ENCODE measurements at regions not wholly inside any gene's neighbourhood (a gene's known extent, or its start where the extent isn't known, plus 50 kb on each side); places are given as distances from the start of the nearest gene placed in this dataset.
"Not testable (repeated sequence)": the region's sequence is repeated elsewhere in the genome, so short reads cannot be mapped to it uniquely, and the experiment has no call there.

DNA sequence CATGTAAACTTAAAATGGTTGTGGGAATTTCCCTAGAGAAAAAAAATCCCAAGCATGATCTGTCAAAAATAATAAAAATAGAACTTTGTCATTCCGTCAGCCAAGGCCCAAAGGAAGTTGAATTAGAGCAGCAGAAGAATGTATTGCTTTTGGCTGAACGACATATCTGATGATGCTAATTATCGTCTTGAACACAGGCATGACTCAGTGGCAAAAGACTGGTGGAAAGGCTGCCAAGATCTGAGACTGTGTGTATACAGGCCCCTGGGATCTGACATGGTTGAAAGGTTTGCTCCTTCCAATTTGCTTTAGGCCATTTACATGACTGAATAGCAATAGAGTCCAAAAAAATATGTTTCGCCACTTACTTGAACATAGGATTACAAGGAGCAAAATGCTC is 1057.1 kb upstream of the CRIM1 start:
- DNase-seq (ENCODE audit: low spot score), result no peak

DNA sequence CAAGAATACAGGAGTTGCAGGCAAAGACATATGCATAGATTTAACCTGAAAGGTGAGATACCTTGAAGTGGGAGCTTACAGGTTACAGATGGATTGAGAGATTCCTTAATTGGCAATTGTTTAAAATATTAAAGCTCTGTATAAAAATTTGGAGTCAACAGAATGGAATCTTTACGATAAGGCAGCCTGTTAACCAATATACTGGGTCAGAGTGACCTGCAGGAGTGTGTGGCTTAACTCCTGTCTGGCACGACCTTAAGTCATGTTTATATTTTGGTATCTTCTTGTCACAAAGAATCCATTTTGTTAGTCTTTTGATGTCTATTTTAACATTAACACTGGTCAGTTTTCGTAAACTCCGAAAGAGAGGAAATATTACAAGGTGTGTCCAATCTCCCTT is 1058.2 kb upstream of the CRIM1 start:
- DNase-seq (ENCODE audit: low spot score), result no peak

DNA sequence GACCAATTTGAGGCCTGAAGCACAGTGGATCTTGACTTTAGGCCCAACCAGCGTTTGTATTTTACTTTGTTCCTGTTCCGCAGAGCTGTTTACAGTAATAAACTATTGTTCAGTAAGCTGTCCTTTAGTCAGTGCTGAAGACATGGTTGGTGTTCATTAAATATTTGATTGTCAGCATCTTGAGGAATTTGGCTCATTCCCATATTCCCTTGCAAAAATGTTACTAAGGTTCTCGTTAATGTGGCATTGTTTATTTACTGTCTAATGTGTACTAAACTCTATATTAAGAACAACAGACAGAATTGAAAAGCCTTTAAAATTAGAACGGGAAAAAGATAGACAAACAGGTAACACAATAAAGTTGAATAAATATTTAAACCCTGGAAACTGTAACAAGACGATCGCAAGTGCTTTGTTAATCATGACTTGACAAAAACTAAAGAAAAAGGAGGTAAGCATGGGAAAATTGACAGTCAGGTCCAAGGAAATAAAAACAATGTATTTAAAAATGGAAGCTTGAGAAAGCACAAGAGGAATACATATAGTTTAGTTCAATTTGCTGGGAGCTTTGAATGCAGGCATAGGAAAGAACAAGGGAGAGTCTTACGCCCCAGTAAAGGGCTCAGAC is 1060.8 kb upstream of the CRIM1 start:
- DNase-seq (ENCODE audit: low spot score), result no peak

DNA sequence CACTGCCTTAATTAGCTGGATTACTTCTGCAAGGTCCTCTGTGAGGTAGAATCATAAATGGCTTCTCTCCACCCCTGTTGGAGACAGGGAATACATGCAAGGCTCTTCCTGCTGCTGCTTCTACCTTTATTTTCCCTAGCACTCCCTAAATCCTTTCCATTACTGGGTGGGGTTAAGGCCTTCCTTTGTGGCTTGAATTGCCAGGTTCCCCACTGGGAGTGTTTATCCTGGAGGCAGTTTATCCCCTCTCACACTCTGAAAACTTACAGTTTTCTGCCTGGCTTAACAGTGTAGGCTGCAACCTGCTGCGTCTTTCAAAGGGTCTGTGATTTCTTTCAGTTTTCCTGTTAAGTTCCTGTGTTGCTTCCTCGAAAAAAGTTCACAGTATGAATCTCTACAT is 1062.3 kb upstream of the CRIM1 start:
- DNase-seq (ENCODE audit: low spot score), result no peak

DNA sequence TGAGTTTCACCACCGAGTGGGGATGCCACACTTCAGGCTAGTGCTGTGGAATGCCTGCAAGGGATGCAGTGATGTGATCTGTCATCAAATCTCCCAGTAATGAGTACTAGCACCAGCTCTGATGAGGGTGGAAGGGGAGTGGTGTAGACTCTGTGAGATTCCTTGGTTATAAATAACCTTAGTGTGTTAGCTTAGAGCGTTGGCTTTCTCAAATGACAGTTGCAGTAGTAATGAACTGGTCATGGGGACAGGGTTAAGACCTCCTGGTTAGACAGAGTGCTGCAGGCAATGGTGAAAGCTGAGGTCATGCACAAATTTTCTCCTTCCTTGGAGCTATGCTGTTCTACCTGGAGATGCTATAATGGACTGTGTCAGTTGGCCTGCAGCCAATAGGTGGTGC is 1063.4 kb upstream of the CRIM1 start:
- DNase-seq (ENCODE audit: low spot score), result no peak

DNA sequence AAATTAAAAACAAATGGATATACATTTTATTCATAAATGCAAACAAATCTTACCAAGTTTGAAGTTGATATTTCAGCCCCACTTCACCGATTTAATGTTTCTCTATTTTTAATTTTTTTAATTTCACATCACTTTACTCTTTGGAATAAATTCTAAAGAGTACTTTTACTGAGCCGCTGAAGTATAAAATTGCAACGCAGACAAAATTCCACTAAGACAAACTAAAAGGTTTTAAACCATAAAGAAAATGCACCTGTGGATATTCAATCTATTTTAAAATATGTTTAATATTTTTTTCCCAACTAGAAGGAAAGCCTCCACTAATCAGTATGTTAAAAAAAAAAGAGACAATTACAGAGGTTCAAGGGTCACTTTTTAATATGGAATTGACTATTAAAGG is 1073.9 kb upstream of the CRIM1 start:
- no peak for DNase-seq (ENCODE audit: low spot score)

DNA sequence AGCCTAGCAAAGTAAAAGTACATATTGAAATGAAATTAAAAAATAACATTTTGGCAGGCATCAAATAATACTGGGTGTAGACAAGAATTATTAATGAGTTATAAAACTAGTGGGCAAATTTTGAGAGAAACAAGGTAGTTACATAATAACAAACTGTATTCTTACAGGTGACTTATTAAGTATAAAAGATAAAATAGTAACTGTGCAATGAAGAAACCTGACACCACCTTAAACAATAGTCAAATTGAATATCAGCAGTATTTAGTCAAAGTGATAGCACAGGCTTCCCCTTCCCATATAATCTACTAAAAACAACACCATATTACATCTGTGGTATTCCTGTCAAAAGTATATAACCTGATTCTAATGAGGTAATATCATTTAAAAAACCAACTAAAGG is 1099.8 kb upstream of the CRIM1 start:
- DNase-seq (ENCODE audit: low spot score), result no peak

DNA sequence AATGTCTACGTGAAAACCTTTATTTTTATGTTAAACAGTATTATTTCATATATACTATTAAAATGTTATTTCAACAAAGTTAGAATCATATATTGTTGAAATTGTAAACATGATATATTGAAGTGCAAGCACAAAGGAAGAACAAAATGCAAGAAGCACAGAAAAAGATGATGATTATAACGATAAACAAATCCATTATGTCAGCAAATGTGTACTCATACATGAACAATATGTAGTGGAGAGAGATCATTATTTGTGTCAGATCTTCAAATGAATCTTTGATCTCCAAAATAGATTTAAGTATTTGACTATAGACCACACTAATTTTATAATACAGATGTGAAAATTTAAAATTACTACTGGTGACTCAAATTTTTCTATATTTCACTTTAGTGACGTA is 1104.4 kb upstream of the CRIM1 start:
- DNase-seq (ENCODE audit: low spot score), result no peak

DNA sequence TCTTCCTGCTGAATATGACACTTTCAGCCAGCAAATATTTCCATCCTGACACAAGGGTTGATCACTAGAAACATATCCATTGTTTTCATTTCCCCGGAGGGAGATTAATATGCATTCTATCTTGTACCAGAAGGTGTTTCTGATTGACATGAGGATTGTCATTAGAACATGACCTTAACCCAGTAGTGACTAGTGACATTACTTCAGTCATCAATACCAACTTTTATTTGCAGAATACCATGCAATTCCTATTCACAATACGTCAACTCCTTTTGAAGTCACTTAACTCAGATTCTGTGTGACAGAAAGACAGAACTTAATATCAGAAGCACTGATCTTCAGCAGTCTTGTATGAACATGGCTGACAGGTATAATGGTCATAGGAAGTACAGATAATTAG is 1108.9 kb upstream of the CRIM1 start:
- no peak for DNase-seq (ENCODE audit: low spot score)

DNA sequence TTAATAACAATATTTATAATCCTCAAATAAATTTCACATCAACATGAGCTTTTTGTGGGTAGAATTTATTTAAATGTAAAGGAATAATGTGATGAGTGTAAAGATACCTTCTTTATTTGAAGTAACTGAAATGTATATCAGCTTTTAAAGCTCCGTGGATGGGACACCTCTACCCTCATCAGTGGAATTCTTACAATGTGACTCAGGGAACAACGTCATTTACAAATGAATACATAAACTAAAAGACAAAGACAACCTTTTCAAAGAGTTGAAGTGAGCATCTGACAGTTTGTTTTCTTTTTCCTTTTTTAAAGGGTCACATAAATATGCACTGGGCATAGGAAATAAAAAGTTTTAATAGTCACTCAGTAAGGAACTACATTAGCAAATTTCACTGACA is 1127.0 kb upstream of the CRIM1 start:
- no peak for DNase-seq (ENCODE audit: low spot score)

DNA sequence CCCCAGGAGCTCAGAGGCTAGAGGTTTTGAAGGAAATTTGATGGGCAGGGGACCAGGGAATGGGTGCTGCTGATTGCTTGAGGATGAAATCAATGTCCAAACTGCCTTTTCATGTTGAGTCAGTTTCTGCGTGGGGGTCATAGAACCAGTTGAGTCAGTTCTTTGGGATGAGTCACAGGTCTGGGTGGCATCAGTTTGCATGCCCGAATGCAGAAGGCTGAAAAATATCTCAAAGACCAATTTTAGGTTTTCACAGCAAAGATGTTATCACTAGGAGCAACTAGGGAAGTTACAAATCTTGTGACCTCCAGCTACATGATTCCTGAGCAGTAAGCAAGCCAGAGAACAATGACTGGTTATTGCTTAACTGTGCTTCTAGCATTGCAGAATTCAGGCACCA is 1135.1 kb upstream of the CRIM1 start:
- no peak for DNase-seq (ENCODE audit: low spot score)

DNA sequence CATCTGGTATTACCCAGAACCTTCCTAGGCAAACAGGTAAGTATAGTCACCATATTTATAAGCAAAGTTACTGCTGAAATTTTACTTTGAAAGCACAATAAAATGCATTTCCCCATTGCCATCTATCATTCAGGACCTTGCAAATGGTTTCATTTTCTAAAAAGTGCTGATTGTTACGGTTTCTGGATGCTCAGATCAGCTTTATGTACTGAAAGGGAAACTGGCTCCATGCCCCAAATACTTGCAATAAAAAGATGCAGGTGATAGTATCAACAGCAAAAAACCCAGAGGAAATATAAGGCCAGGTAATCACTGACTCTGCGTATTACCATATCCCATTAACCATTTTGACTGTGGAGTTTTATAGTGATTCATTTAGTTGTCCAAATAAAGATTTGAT is 1150.7 kb upstream of the CRIM1 start:
- no peak for DNase-seq (ENCODE audit: low spot score)

DNA sequence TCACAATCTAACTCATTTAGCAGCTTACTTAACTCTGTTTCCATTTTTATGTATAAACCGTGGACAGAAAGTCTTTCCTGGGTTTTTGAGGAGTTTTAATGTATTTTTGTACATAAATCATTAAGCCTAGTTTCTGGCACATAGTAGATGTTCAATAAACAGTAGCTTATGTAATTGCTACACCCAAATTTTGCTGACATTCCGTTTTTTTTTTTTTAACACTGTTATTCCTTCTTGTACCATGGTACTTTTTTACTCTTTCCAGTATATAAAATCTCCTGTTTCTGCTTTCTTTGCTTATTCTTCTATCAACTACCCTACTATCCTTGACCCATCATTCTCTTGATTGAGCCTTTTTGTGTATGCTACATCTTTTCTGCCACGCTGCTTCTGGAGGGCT is 1151.3 kb upstream of the CRIM1 start:
- no peak for DNase-seq (ENCODE audit: low spot score)

DNA sequence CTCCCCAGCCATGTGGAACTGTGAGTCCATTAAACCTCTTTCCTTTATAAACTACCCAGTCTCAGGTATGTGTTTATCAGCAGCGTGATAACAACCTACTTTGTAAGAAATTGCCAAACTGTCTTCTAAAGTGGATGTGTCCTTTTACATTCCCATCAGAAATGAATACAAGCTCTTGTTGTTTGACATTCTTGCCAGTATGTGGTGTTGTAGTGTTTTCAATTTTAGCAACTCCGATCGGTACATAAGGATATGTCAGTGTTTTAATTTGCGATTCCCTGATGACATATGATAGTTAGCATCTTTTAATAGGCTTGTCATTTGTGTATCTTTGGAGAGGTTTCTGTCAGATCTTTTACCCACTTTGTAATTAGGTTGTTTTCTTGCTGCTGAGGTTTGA is 1156.3 kb upstream of the CRIM1 start:
- DNase-seq (ENCODE audit: low spot score), result no peak

DNA sequence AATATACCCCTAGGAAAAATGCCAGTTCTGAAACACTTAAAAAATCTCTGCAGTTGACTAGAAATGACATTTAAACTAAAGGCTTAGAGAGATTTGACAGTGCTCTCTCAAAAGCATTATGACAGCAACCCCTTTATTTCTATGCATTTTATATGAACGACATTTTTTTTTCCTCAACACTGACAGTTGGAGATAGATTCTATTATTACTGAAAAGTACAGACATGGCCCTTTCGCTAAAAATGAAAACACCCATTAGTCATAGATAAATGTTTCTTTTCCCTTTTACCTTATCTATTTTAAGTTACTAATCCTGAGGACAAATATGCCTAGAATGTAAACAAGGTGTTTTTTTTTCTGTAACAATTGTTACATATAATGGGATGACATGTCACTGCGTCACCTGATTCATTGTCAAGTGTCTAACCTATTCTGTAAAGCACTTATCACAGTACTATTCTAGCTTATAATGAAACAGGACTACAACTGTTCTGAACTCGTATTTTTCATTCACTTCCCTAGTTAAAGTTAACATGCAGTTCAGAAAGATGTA is 1169.6 kb upstream of the CRIM1 start:
- no peak for DNase-seq (ENCODE audit: low spot score)

DNA sequence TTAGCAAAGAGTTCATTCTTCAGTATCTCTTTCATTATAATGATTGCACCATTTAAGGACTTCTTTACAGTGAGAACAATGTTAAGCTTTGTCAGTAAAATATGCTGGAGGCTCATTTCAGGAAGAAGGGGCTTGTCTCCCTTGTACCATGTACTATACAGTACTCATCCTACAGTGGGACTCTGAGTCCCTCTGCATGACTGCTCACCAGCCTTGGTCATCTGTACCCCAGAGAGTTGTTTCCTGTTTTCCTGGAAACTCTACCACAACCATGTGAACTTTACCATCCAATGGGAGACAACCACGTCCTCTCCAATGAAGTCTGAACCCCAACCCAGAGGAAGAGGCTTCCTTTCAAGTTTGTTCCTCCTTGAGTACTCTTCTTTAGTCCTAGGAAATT is 1171.1 kb upstream of the CRIM1 start:
- no peak for DNase-seq (ENCODE audit: low spot score)

DNA sequence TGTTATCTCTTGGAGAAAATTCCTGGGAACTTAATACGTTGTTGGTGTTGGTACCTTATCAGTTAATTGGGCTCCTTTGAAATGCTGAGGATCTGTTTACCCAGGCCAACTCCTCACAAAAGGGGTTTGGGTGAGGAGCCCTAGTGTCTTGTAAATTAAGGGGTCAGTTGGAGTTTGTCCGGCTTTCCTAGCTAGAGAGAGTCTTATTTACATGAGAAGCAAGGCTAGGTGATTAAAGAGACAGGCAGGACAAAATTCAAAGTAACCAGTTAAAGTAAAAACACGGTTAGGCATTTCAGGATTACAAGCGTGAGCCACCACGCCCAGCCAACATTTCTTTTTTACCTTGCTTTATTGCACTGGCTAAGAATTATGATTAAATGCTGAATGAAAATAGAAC is 1178.9 kb upstream of the CRIM1 start:
- DNase-seq (ENCODE audit: low spot score), result not testable (repeated sequence)

DNA sequence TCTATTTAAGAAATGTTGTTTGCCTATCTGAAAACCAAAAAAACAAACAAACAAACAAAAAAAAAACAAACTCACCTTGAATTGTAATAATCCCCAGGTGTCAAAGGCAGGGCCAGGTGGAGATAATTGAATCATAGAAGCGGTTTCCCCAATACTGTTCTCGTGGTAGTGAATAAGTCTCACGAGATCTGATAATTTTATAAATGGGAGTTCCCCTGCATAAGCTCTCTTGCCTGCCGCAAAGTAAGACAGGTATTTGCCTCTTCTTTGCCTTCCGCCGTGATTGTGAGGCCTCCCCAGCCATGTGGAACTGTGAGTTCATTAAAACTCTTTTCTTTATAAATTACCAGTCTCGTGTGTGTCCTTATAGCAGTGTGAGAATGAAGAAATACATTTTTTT is 1180.7 kb upstream of the CRIM1 start:
- DNase-seq (ENCODE audit: low spot score), result no peak

DNA sequence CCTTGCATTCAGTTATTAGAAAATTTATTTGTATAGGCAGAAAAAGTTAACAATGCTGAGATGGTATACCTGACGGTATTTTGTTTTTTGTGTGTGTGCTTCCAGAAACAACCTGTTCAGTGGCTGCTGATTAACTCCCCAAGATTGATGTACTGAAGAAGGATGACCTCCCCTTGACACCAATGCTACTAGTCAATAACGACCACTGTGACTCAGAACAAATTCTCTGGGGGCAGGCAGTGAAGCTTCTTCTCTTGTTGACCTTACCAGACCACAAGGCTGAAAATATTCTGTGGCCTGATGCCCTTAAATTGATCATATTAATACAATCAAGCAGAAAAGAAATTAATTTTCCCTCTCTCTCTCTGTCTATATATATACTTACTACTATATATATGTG is 1182.9 kb upstream of the CRIM1 start:
- no peak for DNase-seq (ENCODE audit: low spot score)

DNA sequence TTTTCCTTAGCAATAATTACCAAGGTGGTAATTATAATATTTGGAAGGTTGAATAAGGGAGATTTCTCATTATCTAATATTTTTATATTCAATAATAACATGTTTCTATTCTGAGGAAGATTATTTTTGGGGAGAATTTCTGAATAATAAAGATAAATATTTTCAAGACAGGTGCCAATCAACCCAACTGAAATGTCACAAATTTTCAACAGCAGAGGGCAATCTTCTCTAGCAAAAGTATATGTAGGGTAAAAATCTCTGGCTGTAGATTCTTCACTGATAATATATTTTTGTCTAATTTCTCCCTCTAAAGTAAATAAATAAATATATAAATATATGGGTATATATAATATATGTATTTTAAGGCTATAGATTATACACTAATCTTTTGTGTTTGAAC is 1187.2 kb upstream of the CRIM1 start:
- DNase-seq (ENCODE audit: low spot score), result no peak

DNA sequence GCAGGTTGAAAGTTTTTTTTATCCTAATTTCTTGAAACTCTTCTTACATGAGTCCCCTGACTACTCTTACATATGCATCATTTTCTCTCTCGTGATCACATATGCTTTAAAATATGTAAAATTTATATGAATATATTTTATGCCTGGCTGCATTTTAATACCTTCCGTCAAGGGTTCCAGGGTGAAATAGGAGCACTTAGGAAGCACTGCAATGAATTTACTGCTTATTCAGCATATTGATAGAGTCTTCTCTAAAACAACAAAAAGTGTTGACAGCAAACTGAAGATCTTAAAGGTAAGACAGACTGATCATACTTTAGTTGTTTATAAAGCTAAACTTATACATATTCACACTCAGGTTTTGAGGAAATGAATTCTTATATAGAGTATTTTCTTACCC is 1191.6 kb upstream of the CRIM1 start:
- DNase-seq (ENCODE audit: low spot score), result no peak

DNA sequence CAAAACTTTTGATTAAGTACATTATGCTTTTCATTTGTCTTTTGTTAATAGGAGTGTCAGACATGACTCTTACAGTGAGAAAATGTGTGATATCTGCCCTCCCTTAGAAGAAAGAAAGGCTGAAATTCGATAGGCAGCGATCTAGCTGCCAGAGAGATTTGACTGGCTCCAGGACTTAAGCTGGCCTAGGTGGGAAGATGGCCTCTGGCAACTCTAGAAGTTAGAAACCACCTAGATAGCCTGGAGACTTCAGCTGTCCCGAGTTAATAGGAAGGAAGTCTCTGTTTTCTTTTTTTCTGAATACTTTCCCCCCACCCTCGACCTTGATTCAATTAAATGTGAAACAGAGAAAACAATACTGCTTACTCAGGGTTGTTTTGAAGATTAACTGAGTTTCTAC is 1194.7 kb upstream of the CRIM1 start:
- no peak for DNase-seq (ENCODE audit: low spot score)

DNA sequence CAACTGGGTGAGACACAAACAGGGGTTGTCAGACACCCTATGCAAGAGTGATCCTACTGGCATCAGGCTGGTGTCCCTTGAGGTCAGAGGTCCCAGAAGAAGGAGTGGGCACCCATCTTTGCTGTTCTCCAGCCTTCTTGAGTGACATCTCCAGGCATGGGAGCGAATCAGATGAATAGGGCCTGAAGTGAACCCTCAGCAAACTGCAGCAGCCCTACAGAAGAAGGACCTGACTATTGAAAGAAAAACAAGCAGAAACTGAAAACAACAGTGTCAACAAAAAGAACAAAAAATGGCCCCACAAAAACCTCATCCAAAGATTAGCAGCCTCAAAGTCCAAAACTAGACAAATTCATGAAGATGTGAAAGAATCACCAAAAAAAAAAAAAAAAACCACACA is 1229.7 kb upstream of the CRIM1 start:
- DNase-seq (ENCODE audit: low spot score), result no peak

DNA sequence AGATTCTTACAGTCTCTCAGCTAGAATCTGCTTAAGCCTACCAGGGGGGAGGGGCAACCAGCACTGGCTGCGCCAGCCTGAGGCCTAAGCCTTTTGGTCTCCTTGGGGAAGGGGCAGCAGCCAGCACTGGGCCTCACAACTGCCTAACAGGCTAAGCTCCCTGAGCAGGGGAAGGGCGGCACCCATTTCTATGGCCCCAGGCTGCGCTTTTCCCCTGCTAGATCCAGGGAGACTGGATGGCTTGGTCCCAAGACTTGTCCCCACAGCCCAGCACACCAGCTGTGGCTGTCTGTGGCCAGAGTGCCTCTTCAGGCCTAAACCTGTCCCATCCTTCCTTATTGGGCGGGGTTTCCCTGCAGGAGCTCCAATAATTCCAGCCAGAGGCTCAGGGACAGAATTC is 1230.3 kb upstream of the CRIM1 start:
- no peak for DNase-seq (ENCODE audit: low spot score)

DNA sequence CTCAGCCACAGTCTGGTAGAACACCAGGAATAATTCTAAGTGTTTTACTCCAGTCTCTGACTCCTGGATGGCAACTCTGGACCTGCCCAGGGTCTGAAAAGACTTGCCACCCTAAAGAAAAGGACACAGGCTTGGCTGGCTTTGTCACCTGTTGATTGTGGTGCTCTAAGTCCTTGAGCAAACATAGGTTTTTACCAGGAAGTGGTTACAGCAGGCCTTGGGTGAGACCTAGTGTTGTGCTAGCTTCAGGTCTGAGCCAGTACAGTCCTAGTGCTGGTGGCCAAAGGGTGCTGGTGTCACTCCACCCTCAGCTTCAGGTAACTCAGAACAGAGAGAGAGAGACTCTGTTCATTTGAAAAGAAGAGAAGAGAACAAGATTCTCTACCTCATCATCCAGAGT is 1239.4 kb upstream of the CRIM1 start:
- DNase-seq (ENCODE audit: low spot score), result no peak

All from AG20443 (cell line).